ENCODE measurements at regions not wholly inside any gene's neighbourhood (a gene's known extent, or its start where the extent isn't known, plus 50 kb on each side); places are given as distances from the start of the nearest gene placed in this dataset.

GRCh38 chr22:47692811-47693210 lies 930.4 kb downstream of the TBC1D22A start:
- DNase-seq: no peak

DNA sequence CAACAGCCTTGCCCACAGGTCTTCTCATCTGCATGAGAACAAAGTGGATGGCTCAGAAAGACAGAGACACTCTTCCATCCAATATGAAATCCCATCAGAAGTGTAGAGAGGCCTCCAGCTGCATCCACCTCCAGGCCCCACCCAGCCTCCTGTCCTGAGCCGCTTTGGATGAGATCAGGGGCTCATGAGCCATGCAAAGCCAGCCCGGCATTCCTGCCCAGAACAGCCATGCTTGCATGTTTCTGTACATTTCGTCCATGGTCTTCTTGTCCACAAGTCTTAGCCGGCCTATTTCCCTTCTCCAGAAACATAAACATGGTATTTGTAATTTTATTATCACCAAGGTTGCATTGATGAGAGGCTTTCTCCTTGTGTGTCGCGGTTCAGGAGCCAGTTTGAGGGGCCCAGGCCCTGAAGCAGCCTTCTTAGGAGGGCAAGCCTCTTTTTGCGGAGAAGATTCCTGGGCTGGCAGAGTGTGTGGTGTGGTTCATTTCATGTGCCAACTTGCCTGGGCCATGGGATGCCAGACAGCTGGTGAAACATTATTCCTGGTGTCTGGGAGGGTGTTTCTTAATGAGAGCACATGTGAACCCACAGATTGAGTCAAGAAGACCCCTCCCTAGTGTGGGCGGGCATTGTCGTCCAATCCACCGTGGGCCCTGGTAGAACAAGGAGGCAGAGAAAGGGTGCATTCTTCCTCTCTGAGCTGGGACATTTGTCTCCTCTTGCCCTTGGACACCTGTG lies 928.9 kb downstream of the TBC1D22A start:
- DNase-seq: no peak

DNA sequence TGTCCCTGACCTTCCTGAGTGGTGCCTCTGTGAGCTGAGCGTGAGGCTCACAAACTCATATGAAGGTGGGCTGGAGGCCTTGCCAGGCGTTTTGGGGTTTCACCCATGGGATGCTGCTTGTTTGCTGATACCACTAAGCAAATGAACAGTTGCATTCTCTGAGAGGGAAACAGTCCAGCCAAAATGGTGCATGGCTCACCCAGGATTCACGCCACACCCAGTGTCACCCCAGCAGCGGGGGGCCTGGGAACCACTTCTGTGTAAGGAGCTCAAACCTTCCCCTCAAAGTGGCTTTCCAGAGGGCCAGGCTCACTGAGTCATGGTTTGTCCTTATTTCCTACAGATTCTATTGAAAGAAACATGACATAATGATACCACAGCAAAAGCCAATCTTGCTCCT lies 928.1 kb downstream of the TBC1D22A start:
- DNase-seq: no peak

DNA sequence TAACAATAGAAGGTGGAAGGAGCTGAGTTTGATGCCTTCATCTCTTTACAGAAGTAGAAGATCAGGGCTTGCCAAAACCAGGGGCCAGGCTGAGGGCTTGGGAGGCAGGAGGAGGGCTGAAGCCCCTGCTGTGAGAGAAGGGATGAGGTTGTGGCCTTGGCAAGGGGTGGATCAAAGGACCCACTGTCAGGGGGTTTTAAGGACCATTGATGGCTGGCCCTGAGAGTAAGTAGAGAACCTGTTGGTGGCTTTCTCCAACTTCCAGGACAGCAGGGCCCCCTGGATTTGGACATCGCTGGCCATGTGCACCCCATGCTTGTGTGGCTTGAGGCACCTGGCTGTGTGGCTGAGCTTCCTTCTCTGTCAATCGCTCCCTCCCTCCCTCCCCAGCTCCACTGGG lies 927.7 kb downstream of the TBC1D22A start:
- DNase-seq: no peak

- no peak for DNase-seq
Measured at GRCh38 chr22:47687776-47688175, 925.3 kb downstream of the TBC1D22A start.

DNA sequence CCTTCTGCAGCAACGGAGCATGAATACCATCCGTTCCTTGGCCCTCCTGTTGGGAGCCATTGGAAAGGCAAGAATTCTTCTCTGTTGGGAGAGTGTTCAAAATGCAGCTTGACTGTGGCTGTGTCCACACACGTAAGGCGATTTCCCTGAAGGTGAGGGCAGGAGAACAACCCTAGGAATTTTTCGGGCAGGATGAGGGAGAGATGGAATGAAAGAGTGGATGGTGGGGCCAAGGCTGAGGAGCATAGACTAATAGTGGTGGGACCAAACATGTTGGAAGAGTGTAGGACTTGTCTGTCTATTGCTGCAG lies 924.9 kb downstream of the TBC1D22A start:
- no peak for DNase-seq

DNA sequence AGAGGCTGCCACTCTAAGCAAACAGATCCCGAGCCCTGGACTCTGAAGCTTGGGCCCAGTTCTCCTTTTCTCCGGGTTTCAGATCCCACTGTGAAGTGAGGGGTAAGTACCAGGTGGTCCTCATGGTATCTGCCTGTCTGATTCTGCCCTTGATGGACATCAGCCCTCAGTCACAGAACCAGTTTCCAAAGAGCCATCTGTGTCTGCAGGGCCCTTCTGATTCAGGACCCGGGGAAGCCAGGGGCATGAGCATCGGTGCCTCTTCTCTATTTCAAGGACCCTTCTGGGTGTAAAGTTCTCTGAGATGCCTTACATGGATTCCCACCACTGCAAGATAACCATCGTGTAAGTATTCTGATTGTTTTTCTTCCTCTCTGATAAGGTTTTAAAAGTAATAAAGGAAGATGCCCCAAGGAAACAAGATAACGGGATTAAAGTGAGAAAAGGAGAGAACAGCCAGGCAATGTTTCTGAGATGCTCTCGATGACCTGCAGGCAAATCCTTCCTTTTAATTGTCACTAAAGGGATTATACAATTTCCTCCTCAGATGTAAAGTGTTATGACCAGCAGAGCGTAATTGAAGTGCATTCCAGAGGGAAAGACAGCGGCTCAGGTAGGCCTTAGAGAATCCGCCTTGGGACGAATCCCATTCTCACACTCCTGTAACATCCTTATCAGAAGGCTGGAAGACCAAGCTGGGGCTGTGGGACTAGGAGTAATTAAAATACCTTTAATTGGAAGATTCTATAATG lies 924.3 kb downstream of the TBC1D22A start:
- no peak for DNase-seq

- no peak for DNase-seq
Measured at GRCh38 chr22:47681411-47682165, 919.1 kb downstream of the TBC1D22A start.

DNA sequence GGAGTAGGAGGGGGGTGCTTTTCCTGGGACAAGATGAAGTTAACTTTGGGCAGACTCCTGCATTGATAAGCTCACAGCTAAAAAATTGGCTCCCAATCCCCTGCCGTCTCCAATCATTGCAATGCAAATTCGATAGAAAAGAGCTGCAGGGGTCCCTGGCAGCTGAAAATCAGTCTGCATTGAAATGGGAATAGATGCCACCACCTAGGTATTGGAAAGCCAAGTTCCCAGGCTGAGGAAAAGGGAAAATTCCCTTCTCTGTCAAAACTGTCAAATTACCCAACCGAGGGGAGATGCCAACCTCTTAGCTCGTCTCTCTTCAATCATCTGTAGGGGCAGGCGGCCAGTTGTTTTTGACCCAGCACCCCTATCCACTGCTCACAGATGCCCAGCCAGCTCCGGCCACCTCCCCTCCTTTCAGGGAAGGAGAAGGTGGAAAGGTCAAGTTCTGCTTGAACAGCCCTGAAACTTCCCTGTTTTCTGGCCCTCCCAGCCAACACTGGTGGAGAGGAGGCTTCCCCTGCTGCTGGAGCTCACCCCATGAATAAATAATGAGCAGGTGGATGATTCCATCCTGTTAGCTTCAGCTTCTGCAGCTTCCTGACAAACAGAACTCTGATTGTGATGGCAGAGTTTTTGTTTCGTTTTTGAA lies 916.3 kb downstream of the TBC1D22A start:
- no peak for DNase-seq

GRCh38 chr22:47678048-47678447 lies 915.6 kb downstream of the TBC1D22A start:
- no peak for DNase-seq

DNA sequence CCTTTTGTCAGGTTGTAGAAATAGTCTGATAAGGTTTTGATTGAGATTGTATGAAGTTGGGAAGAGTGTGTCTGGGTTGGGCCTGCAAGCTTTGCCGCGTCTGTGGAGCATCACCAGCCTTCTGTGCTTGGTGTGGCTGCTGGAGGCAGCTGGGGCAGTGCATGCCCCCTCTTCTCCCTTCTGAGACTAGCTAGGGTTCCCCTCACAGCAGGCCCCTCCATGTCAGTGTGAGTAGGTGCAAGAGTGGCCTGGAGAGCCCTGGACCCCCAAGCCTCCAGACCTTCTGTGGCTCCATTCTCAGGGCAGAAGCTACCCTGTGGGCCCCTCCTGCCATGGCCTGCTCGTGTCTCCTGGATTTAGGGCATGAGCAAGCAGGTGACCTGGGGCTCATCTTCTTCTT lies 914.2 kb downstream of the TBC1D22A start:
- no peak for DNase-seq

GRCh38 chr22:47674600-47674999 lies 912.1 kb downstream of the TBC1D22A start:
- DNase-seq: no peak

GRCh38 chr22:47673557-47673956 lies 911.1 kb downstream of the TBC1D22A start:
- DNase-seq: no peak

DNA sequence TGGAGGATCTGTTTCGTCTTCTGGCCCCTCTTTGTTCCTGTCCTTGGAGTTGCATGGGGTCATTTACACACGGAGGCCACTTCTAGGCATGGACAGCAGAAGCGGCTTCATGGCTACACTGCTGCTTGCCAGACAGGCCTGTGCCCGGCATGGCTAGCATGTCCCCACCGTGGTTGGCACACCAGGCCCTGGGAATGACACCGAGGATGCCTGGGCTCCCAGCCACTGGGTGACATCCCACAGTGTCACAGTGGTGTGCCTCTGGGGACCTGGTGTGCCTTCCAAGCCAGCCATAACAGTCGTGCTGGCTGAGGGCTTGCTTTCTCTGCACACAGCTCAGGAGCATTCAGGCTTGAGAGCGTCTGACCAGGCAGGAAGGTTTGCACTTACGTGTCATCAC lies 910.1 kb downstream of the TBC1D22A start:
- DNase-seq: no peak

DNA sequence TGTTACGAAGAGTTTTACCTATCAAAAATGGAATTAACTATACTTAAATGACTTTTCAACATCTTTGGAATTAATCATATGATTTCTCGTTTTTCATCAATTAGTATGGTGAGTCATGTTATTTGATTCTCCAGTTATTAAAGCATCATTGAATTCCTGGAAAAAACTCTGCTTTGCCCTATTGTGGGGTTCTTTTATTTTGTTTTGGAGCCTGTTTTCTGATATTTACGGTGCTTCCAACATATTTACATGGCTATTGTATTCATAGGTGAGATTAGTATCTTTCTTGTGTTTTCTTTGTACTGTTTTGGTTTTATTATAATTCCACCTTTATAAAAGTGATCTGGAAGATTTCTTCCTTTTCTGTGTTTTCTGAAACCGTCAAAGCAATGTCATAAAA lies 902.7 kb downstream of the TBC1D22A start:
- DNase-seq: no peak

DNA sequence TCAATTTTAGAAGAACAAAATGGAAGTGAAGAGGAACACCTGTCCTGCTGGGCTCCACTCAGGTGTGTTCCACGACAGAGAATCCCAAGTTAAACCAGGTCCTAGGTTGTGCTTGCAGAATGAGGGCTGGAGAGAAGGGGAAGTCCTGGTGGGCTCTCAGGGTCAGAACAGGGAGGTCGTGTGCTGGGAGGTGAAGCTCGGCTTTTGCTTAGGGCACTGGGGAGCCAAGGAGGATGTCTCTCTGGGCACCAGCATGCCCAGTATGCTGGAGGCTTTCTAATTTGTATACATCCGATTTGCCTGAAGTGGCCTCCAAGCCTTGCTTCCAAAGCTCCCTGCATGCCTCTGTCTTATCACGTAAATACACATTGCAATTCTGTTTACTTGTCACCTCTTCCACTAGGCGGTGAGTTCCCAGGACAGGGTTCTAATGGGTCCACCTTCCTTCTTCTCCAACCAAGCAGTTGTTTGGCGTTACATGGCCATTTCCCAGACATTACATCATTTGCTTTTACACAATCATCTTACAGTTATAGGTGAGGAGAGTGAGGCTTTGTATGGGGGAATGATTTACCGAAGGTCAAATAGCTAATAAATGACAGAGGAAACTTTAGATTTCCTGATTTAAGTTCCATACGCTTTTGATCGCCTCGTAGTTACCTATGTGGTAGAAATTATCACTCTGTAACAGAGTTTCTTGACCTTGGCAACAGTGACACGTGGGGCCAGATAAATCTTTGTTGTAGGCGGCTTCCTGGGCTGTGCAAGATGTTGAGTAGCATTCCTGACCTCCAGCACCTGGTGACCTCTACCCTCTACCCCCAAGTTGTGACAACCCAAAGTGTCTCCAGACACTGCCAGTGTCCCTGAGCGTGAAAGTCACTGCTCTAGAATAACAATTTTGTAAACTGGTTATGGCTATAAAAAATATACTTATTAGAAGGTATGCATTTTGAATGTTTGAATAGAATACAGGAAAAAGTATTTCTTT lies 901.5 kb downstream of the TBC1D22A start:
- no peak for DNase-seq

DNA sequence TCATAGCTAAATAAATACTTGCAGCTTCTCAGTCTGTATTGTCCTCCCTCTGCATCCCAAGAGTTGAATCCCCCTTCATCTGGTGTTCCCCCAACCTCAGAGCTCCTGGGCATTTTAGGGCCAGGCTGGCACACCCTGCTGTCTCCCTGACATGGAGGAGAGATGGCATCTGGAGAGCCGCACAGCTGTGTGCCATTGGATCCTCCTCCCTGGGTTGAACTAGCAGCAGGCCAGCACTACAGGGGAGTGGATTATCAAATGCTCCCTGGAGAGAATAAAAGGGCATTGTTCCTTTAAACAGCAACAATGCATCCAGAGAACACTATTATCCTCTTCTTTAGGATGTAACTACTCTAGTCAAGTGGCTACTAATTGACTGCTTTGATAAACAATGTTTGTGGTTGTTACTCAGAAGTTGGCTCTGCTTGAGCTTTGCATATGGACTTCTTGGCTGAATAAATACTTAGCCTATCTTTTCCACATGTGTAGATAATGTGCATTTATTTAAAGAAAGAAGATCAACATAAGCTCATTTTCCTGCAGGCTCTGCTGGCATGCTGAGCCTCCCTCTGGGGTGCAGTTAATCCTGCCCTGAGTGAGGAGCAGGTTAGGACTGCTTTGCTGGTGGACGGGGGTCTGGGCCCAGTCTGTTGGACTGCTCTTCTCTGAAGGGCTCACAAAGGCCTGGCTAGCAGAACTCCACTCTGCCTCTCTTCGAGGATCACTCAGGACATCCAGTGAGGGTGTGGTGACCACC lies 897.2 kb downstream of the TBC1D22A start:
- no peak for DNase-seq

GRCh38 chr22:47658182-47658581 lies 895.7 kb downstream of the TBC1D22A start:
- DNase-seq: no peak

DNA sequence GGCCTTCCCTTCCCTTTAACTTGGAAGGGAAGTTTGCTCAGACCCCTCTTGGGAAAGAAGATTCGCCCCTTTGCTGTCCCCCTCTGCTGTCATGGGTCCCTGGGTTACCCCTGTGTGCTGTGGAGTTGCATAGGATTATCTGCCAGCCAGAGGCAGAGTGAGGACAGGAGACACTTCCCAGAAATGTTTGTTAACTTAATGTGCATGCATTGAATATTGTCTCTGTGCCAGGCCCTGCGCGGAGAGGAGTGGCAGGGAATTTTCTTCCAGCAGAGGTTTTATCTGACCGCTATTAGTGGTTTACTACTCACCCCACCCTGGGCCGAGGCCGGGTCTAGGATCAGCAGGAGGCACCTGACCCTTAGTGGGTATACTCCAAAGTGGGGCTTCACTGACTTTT lies 894.8 kb downstream of the TBC1D22A start:
- no peak for DNase-seq

DNA sequence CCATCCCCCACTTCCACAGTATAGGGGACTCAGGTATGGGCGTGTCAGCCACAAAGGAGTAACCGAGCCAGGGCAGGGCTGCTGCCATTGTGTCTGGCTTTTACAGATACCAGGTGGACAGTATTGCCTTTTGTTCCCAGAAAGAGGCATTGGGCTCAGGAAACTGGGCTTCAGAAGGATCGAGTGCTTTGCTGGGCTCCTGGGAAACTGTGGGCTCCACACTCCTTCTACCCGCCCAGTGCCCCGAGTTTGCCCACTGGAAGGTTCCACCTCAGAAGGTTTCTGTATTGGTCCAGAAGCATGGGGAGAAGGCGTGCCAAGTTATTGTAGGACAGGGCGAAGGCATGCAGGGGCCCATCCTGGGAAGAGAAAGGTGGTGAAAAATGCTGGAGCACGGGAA lies 894.4 kb downstream of the TBC1D22A start:
- DNase-seq: no peak

GRCh38 chr22:47655930-47656329 lies 893.5 kb downstream of the TBC1D22A start:
- DNase-seq: no peak
